ENCODE measurements at regions not wholly inside any gene's neighbourhood (a gene's known extent, or its start where the extent isn't known, plus 50 kb on each side); places are given as distances from the start of the nearest gene placed in this dataset.

DNA sequence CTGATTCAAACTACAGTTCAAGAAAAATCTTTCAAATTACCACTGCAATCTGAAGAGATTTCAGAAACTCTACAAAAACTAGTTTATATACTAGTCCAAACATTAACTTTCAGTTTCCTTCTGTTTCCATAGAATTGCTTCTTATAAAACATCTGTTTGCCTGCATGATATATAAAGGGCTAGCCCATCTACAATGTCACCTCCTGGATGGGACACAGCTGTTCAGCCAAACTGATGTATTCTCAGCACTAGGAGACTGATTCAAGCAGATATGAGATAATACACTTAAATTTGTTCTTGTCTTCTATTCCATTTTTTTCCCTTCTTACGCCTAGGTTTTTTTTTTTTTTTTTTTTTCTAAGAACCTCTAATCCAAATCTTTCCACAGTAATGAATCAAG, 1569.7 kb upstream of the IGFBP7 start:
- DNase-seq: no peak

DNA sequence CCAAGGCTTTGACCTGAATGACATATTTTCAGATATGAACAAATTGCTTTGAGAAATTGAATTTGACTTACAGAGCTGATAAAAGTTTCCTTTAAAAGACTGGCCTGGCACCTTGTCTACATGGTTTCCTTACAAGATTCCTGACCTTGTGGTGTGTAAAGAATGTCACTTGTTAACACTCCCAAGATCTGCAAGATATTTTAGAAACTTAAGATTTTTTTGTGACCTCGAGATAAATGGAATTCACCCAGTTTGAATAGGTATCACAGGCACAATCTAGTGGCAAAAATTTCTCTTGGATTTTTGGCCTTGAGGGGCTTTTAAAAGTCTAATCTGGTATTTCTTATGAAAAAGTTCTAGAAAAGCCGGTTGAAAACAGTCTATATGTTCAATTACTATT, 1568.9 kb upstream of the IGFBP7 start:
- DNase-seq: no peak

DNA sequence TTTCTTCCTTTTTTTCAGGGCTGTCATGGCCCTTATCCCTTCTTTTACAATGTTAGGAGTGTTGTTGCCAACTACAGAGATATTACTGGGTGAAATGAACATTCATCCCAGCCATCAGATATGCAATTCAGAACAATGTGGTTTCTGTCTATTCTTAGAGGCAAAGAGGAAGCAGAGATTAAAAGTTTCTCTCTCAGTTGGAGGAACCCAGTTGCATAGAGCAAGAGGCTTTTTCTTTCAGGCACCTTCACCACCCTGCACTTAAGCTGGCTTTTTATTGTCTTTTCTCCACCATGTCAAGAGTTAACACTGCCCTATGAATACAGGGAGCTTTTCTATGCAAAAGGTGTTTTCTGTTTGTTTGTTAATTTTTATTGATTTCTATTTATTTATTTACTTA, 1559.6 kb upstream of the IGFBP7 start:
- DNase-seq: no peak

DNA sequence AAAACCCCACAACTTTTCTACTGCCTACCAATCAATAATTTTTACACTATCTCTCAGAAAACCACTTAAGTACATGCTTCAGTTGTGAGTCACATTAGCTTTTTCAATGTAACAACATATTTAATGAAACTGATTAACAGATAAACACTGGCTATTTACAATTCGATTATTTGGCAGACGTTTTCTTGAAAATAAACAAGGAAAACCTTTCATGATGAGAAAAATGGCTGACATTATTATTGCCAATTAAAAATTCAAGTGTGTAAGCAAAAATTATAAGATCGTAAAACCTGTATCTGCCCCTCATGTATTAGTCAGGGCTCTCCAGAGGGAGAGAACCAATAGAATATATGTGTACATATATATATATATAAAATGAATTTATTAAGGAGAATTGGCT, 1555.5 kb upstream of the IGFBP7 start:
- no peak for DNase-seq

DNA sequence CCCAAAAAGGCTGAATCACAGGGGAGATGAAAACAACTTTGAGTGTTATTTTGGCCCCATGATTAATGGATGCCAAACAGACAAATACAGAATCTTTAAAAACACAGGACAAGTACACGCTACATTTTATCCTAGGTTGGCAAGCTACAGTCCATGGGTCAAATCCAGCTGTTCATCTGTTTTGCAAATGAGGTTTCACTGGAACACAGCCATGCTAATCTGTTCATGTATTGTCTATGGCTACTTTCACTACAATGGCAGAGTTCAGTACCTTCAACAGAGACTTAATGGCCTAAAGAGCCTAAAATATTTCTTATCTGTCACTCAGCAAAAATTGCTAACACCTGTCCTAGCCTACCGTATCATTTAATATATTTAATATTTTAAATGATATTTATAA, 1548.5 kb upstream of the IGFBP7 start:
- no peak for DNase-seq

DNA sequence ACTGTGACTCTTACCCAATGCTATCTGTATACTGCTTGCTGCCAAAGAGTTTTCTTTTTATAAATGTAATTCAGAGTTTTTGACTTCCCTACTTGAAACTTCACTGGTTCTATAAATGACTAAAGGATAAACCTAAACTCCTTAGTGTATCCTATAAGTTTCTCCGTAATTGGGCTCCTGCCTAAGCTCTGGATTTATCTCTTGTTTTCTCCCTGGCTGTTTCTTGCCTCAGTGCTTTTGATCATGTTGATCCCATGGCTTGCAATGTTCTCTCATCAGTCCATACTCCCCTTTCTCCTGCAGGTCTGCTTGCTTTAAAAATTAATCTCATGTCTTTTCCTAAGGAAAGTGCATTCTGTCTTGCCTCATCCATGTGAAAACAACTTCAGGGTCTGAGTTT, 1543.1 kb upstream of the IGFBP7 start:
- DNase-seq: no peak

DNA sequence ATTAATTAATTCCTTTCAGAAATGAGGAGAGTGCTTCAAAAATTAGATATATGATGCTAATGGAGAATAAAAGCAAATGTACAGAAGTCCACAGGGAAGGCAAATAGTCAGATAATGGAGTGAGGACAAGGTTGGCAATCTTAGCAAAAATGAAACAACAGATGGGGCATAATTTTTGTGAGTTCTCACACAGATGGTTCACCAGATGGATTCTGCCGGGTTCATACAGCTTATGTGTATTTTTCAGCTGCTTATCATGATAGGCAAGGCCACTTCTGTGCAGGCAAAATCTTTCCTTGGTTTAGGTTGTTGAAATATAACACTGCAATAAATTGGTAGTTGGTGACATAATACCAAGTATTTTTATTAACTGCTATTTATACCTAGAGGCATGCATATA, 1539.0 kb upstream of the IGFBP7 start:
- DNase-seq: no peak

DNA sequence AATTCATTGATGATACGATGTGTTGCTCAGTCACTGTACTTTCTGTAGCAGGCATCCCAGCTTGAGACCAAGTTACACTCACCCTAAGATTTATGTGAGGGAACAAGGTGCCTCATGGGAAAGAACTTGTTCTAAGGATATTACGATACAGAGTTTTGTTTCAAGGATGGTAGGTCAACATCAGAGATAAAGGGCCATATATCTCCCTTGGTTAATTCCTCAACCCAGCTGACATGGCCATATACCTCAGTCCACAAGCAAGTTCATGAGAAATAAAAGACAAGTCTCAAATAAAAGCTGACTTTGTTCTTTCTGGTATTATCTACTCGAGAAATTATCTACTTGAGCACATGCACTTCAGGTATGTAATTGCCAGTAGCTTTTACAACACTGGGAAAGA, 1535.9 kb upstream of the IGFBP7 start:
- DNase-seq: no peak

DNA sequence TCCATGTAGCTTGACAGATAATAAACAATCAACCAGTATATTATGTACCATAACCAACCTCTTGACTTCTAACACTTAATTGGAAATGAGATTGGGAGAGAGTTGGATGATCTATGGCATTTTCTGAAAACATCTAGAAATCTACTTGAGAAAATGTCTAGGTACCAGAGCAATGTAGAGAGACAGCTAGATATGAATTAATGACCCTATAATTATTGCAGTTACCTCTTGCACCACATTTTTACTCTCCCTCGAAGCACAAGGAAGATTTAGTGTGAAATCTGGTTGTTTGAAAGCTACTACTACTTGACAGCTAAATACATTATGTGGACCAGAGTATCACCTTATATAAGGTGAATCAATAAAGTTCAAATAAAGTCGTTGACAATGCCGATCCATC, 1534.4 kb upstream of the IGFBP7 start:
- no peak for DNase-seq

DNA sequence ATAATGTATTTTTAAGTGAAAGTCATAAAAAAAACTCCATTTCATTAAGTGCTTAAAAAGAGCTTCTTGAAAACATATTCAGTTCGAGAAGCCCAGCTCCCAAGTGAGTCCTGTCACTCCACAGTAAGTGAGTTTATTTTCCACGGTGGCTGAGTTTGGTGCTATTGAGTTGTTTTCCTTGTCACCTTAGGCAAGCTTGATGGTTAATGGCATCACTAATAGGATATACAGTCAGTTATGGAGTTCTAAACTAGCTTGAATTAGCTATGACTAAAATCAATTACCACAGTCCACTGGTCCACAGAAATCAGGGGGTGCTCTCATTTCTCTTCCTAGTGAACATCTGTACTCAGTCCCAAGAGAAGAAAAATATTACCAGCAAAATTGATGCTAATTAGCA, 1526.2 kb upstream of the IGFBP7 start:
- no peak for DNase-seq

DNA sequence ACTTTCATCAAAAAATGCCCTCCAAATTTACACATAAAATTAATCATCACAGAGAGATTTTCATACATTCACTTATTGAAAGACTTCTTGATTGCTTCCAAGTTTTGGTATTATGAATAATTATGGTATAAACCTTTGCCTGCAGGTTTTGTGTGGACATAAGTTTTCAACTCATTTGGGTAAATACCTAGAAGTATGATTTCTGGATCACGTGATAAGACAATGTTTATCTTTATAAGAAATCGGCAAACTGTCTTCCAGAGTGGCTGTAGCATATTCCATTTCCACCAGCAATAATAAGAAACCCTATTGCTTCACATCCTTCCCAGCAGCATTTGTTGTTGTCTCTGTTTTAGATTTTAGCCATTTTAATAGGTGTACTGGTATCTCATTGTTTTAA, 1507.0 kb upstream of the IGFBP7 start:
- DNase-seq: no peak

DNA sequence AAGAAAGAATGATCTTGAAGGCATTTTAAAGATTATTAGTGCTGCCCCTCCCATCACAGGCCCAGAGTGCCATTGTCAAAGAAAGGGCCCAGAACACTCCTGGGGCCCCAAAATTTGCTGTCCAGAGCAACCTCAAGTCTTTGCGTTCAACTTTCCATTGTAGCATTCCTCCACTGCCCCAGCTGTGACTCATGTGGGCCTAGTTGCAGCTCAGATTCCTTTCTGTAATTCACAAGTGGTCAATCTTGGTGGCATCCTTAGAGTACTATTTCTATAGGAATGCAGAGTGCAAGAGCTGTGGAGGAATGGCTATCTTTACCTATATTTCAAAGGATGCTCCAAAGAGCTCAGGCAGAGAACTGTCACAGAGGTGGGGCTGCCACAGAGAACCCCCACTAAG, 1500.8 kb upstream of the IGFBP7 start:
- no peak for DNase-seq

DNA sequence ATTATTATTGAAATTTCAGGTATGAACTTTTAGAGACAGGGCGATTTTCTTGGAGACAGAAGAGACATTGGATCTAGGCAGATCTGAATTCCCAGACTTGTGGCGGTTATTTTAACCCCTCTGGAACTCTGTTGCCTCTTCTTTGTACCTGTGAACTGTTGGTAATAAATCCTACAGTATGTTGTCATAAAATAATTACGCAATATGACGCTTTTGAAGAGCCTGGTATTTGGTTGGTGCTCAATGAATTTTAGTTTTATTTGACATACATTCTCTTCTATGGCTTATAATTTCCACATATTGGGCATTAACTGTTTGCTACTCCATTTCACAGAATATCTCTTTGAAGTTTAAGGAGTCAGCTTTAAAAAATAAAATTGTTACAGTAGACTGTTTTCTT, 1496.1 kb upstream of the IGFBP7 start:
- DNase-seq: no peak

DNA sequence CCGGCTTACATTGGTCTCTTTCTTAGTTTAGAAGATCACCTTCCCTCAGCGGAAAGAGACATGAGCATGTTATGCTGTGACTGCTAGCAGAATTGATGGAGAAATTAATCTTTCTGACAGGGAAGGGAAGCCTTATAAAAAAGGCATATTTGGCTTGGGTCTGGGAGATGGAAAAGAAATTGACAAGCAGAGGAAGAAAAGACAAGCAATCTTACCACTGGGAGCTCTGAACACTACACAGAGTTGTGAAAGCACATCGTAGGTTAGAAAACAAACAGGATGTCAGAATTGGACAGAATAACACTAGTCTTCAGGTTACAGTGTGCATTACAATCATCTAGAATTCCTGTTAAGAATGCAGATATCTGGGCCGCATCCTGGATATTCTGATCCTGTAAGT, 1493.8 kb upstream of the IGFBP7 start:
- DNase-seq: no peak

DNA sequence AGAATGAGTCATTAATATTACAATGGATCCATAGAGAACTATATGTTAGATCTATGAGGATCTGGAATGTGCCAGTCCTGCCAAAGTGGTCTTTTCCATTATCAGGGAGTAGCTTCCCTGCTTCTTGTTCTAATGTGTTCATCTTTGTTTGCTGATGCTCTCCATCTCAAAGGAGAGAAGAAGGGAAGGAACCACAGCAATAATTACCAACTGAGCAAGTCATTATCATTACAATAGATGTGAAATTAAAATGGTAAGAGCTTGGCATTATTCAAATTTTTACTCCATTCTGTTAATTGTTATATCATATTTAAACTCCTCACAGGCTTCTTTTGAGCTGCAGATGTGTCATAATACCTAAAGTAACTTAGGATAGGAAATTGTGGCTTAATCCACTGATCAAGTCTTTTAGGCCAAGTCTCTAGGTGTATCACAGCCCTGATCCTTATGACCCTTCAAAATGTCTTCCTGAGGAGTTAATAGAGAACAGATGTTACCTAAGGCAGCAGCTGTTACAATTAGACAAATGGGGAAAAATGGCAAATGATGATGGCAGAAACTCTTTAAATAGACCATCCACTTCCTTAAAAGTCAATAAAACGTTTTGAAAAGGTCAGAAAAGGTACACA, 1492.7 kb upstream of the IGFBP7 start:
- no peak for DNase-seq

DNA sequence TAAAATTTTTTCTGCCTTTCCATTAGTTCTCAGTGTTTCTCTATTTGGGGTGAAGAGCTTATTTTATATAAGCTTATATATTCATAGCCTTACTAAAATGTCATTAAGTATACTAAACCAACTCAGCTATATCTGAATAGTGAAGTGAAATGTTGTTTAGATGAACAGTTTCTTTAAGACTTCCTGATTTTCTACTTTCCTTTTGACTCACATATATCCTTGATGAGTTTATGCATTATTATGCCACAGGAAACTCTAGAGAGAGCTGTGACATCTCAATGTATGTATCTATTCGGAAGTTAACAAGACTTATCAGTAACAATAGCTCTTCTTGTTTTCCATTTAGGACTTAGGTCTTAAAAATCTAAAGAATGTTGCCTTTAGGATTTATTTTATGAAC, 1491.8 kb upstream of the IGFBP7 start:
- no peak for DNase-seq

DNA sequence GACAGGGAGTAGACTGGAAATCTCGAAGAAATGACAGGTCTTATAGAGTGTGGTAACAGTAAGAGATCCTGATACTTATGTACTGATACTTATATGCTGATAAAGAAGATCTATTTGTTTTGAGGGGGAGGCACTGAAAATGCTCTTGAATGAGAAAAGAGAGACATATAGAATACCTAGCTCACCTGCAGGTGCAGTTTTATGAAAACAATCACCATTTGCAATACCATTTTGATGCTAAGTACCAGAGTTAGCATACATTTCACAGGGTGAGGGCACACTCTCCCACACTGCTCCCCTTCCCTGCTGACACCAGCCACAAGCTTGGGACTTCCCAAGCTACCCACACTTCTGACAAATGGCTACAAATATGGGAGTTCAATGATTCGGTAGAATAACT, 1490.1 kb upstream of the IGFBP7 start:
- no peak for DNase-seq

DNA sequence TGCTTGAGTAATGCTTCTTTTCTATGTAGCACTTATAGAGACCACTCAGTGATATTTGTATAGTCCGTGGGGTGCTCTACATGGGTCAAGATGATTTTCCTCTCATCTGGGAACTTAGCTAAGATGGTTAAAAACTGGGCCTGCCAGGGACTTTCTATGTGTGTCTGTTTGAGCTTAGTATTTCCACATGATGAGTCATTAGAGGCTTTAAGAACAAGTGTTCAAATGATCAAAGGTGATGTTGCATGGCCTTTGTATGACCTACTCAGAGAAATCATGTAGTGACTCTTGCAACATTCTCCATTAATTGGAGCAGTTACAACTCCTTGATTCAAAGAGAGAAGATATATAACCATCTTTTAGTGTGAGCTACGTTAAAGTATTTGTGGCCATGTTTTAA, 1480.5 kb upstream of the IGFBP7 start:
- DNase-seq: no peak

DNA sequence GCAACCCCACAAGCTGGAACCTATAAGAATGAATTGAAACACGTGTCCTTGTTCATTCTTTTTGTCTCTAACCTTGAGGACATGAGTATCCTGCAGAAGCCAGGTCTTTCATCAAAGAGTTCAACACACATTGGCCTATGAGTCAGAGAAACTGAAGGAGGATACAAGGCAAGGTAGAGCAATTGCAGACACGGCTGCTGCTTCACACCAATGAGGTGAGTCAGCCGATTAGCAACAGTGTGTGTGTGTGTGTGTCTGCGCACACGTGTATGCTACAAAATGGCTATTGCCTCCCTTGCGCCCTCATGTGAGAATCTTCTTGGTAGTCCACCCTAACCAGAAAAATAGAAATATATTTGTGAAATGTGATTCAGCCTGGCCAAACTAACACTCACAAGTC, 1477.7 kb upstream of the IGFBP7 start:
- DNase-seq: no peak

DNA sequence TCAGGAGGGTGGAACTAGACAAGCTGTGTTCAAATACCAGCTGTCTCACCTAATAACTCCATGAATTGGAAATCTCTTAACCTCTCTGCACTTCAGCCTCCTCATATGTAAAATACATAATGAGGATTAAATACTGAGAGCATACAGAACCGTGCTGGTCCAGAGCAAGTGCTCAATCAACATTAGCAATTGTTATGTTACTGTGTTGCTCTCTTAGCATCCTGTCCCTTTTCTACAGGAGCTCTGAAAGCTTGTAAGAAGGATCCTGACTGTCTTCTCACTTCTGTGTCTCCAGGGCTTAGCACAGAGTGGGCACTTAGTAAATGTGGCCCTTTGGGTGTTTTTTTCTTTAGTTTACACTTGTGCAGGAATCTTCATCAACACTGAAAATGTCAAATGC, 1456.1 kb upstream of the IGFBP7 start:
- DNase-seq: no peak

DNA sequence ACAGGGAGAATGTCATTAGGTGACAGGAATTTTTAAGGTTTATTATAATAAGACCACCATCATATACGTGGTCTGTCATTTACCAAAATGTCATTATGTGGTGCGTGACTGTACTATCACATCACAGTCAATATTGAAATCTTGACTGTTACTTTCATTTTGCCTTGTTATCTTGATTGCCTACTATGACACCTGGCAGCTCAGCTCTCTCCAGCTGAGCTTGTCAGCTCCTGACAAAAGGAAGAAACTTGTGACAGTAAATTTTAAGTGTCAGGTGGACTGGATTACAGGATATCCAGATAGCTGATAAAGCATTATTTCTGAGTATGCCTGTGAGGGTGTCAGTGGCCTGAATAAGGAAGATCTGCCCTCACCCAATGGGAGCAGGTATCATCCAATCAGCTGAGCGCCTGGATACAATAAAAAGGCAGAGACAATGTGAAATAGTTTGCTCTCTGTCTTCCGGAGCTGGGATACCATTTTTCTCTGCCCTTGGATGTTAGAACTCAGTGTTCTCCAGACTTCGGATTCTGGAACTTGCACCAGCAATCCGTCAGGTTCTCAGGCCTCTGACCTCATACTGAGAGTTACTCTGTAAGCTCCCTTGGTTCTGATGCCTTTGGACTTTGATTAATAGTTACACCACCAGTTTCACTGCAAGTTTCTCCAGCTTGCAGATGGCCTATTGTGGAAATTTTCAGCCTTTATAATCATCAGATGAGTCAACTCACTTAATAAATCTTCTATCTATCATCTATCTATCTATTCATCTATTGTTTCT, 1454.7 kb upstream of the IGFBP7 start:
- DNase-seq: no peak

DNA sequence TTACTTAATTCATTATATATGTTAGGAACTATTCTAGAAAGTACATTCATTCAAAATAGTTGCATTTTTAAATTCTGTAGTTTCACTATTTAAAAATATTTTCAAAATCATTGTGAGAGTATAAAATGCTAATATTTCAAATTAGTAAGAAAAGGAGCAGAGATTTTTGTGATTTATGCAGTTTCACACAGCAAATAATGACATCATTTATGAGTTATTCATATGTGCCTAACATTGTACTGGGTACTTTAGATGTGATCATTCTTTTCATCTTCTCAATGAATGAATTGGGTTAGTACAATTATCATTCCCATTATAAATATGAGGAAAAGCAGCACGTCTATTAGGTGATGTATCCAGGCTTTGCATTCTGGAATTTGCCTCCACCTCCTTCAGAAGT, 1451.0 kb upstream of the IGFBP7 start:
- DNase-seq: no peak

DNA sequence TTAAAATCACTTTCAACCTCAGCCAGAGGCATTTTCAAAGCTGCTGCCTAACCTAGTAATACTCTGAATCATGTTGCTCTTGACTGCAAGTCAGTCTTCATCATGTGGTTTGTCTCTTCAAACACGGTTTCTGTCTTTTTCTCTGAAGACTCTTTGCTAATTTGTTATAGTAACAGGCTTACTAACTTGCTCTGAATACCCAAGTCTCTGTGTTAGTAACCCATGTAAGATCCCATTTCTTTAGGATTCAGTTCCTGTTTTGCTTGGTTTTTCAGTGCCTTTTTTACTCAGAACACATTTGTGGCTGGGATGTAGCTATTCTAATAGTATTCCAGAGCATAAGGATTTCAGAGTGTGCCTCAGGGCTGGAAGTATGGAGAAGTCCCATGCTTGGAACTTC, 1450.6 kb upstream of the IGFBP7 start:
- DNase-seq: no peak

DNA sequence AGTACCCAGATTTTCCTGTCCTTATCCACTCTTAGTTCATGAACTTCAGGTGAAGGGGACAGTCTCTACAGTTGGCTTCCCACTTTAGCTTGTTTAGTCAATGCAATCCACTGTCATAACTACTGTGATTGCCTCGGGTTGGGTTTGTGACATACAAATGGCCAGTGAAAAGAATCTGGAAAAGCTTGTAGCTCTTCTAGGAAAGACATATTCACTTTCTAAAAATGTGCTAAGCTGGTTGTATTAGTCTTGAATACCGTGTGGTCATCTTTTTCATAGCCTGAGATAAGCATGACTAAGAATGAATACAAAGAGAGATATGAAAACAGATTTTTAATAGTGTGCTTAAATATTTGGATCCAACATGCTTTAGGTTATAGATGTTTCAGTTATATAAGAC, 1443.5 kb upstream of the IGFBP7 start:
- DNase-seq: no peak

DNA sequence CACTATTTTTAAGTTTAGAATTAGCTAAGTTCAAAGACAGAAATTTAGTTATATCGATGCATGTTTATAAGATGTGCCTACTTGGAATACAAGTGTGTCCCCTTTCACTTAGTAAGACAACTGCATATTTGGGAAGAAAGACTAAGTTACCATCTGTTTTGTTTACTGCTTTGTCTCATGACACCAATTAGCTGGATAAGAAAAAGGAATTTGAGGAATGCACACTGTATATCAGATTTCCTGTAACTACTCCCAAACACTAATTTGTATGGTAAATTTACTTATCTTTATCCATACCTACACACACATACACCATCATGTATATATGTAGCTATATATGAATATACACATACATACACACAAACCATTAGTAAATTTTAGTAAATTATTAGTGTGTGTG, 1442.8 kb upstream of the IGFBP7 start:
- no peak for DNase-seq
